Mesendoderm (in vitro differentiated cells): ENCODE measurements at regions not wholly inside any gene's neighbourhood (a gene's known extent, or its start where the extent isn't known, plus 50 kb on each side); places are given as distances from the start of the nearest gene placed in this dataset.

Source experiments
- DNase-seq: peaks from one replicate; pipeline ENCODE4 v3.0.0; 2013
- H2AK5ac ChIP-seq: 2 replicates; pipeline ENCODE4 v1.6.1; 2013; ENCODE audit warnings: low read length, inconsistent platforms
- H2BK120ac ChIP-seq: 2 replicates; pipeline ENCODE4 v1.6.1; 2013; ENCODE audit warnings: low read depth, mild to moderate bottlenecking, low read length, moderate library complexity, mixed read lengths
- H2BK15ac ChIP-seq: replicated peaks from 2 replicates; pipeline ENCODE4 v1.6.1; 2013; ENCODE audit warnings: low read depth, mild to moderate bottlenecking, moderate library complexity
- H2BK5ac ChIP-seq: 2 replicates; pipeline ENCODE4 v1.6.1; 2013; ENCODE audit warnings: low read length, inconsistent platforms
- H3K18ac ChIP-seq: 2 replicates; pipeline ENCODE4 v1.6.1; 2013; ENCODE audit warnings: mild to moderate bottlenecking, low read length, mixed read lengths
- H3K23ac ChIP-seq: one replicate; pipeline ENCODE4 v1.6.1; 2013; ENCODE audit warnings: low read length
- H3K27ac ChIP-seq: 2 replicates; pipeline ENCODE4 v1.5.1; 2013; ENCODE audit warnings: low read depth, mild to moderate bottlenecking, inconsistent platforms, low read length, moderate library complexity
- H3K27me3 ChIP-seq: 2 replicates; pipeline ENCODE4 v1.6.1; 2013; ENCODE audit warnings: low read length, control low read depth, mild to moderate bottlenecking, inconsistent platforms; ENCODE audit not compliant: insufficient read depth, poor library complexity
- H3K36me3 ChIP-seq: 2 replicates; pipeline ENCODE4 v1.6.1; 2013; ENCODE audit warnings: low read length, inconsistent platforms; ENCODE audit not compliant: control insufficient read depth, insufficient read depth
- H3K4ac ChIP-seq: one replicate; pipeline ENCODE4 v1.6.1; 2013; ENCODE audit warnings: low read depth, mild to moderate bottlenecking, low read length, moderate library complexity
- H3K4me1 ChIP-seq: 2 replicates; pipeline ENCODE4 v1.6.1; 2013; ENCODE audit warnings: low read depth, low read length, inconsistent platforms; ENCODE audit not compliant: control insufficient read depth
- H3K4me2 ChIP-seq: 2 replicates; pipeline ENCODE4 v1.6.1; 2013; ENCODE audit warnings: low read length
- H3K4me3 ChIP-seq: 2 replicates; pipeline ENCODE4 v1.5.1; 2013; ENCODE audit warnings: mild to moderate bottlenecking, low read length
- H3K56ac ChIP-seq: one replicate; pipeline ENCODE4 v1.6.1; 2013; ENCODE audit warnings: low read length
- H3K79me1 ChIP-seq: 2 replicates; pipeline ENCODE4 v1.6.1; 2013; ENCODE audit warnings: low read length, inconsistent platforms
- H3K79me2 ChIP-seq: 2 replicates; pipeline ENCODE4 v1.6.1; 2013; ENCODE audit warnings: mild to moderate bottlenecking, low read length; ENCODE audit not compliant: control insufficient read depth, insufficient read depth
- H3K9ac ChIP-seq: 2 replicates; pipeline ENCODE4 v1.6.1; 2013; ENCODE audit warnings: low read length, inconsistent platforms
- H4K5ac ChIP-seq: one replicate; pipeline ENCODE4 v1.6.1; 2013; ENCODE audit warnings: low read length
- H4K8ac ChIP-seq: one replicate; pipeline ENCODE4 v1.6.1; 2013; ENCODE audit warnings: low read depth, mild to moderate bottlenecking, control low read depth, low read length, moderate library complexity
- WGBS: extraction: QIAGEN DNeasy Blood & Tissue Kit; methylation state at CpG from one replicate; pipeline ENCODE4 v1.1.7; 2013; ENCODE audit warnings: low lambda C conversion rate, missing lambda C conversion rate; ENCODE audit not compliant: insufficient coverage; ENCODE audit errors: extremely low coverage; 5-methylcytosine and 5-hydroxymethylcytosine counted together

DNA sequence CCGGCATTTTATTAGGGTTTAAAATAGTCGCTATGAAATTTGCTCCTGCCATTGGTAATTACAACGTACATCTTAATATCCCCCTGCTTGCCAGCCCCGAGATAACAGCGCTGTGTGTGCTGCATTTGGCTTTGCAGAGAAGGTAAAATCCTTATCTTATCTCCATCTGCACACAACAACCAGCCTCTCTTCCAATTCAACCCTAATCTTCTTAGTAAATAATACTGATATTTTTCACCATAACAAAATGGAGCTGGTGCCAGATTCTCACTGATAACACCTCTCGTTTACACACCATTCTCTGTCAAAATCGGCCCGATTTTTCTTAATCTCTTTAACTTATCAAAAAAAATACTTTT is 61.4 kb upstream of the SIX3 start:
- no peak overlapping the region for H2BK15ac ChIP-seq
- H2AK5ac ChIP-seq: no peak overlapping the region
- no peak overlapping the region for H3K4me2 ChIP-seq
- no peak overlapping the region for H4K8ac ChIP-seq
- H3K27ac ChIP-seq: no peak overlapping the region
- no peaks in the 10 kb centered on the region for H3K27me3 ChIP-seq
- no peak overlapping the region for H4K5ac ChIP-seq
- 100% methylated on average over 3 of the region's 8 CpGs for WGBS
- H3K4ac ChIP-seq: no peak overlapping the region
- DNase-seq: peak; percentile 14
- H3K9ac ChIP-seq: no peak overlapping the region
- no peaks in the 10 kb centered on the region for H3K79me2 ChIP-seq
- no peak overlapping the region for H2BK120ac ChIP-seq
- no peaks in the 10 kb centered on the region for H3K79me1 ChIP-seq
- H3K4me1 ChIP-seq: peaks cover 4% of the 10 kb centered on the region
- no peaks in the 10 kb centered on the region for H3K36me3 ChIP-seq
- H3K18ac ChIP-seq: no peak overlapping the region
- H3K23ac ChIP-seq: no peak overlapping the region
- H3K4me3 ChIP-seq: no peak overlapping the region
- H2BK5ac ChIP-seq: no peak overlapping the region
- H3K56ac ChIP-seq: no peak overlapping the region

DNA sequence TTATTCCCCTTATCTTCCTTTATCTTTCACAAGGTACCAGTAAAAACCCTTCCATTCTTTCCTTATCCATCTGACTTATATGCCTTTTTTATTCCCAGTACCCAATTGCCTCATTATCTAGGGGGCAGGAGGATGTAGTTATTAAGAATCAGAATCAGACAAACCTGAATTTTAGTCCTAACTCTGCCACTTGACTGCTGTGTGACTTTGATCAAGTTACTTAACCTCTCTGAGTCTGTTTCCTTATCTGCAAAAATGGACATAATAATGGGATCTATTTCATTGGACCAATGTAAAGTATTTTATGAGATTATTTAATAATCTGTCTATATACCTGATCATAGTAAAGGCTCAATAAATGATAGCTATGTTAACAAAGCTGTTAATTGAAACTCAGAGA is 59.6 kb upstream of the SIX3 start:
- Histone ChIP-seq H3K4ac (no peak overlapping the region), H2BK15ac (no peak overlapping the region), H2BK5ac (no peak overlapping the region), H3K23ac (no peak overlapping the region), H4K8ac (no peak overlapping the region), H2AK5ac (no peak overlapping the region), H3K79me1 (no peaks in the 10 kb centered on the region), H3K27me3 (no peaks in the 10 kb centered on the region), H3K4me1 (peaks cover 4% of the 10 kb centered on the region), H3K36me3 (no peaks in the 10 kb centered on the region), H3K27ac (no peak overlapping the region), H3K79me2 (no peaks in the 10 kb centered on the region), H4K5ac (no peak overlapping the region), H3K4me2 (no peak overlapping the region), H3K4me3 (no peak overlapping the region), H3K18ac (no peak overlapping the region), H3K56ac (no peak overlapping the region), H3K9ac (no peak overlapping the region), H2BK120ac (no peak overlapping the region)
- DNase-seq: no peak

GRCh38 chr2:44883356-44883755 is 58.1 kb upstream of the SIX3 start:
- no peak for DNase-seq
- H3K27me3 ChIP-seq: no peaks in the 10 kb centered on the region
- H3K79me1 ChIP-seq: no peaks in the 10 kb centered on the region
- no peak overlapping the region for H3K23ac ChIP-seq
- H3K27ac ChIP-seq: no peak overlapping the region
- no peaks in the 10 kb centered on the region for H3K79me2 ChIP-seq
- H4K5ac ChIP-seq: no peak overlapping the region
- H4K8ac ChIP-seq: no peak overlapping the region
- H3K56ac ChIP-seq: no peak overlapping the region
- no peak overlapping the region for H3K18ac ChIP-seq
- H3K4me1 ChIP-seq: peaks cover 4% of the 10 kb centered on the region
- no peak overlapping the region for H2AK5ac ChIP-seq
- no peak overlapping the region for H2BK5ac ChIP-seq
- H3K4me3 ChIP-seq: no peak overlapping the region
- no peaks in the 10 kb centered on the region for H3K36me3 ChIP-seq
- H2BK120ac ChIP-seq: no peak overlapping the region
- no peak overlapping the region for H3K9ac ChIP-seq
- H3K4ac ChIP-seq: no peak overlapping the region
- H3K4me2 ChIP-seq: no peak overlapping the region
- no CpG with 5 or more reads among the region's 4 CpGs for WGBS
- H2BK15ac ChIP-seq: no peak overlapping the region

DNA sequence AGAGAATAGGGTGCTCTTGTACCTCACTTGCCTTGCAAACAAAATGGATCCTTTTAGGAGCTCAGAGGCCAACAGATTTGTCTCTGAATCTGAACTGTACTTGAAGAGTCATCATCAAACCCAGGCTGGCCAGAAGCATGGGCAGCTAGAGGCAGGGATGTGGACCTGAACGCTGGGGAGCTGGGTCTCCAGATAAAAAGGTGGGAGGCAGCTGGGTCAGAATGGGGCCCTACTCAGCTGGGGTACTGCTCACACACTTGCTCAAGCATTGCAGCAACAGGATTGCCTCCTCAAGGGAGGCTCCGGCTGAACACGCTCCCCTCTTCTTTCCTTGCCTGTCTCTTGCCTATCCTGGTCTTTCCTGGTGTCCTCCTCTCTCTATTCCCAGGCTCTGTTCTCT is 57.3 kb upstream of the SIX3 start:
- Histone ChIP-seq H3K27me3 (no peaks in the 10 kb centered on the region), H3K56ac (no peak overlapping the region), H3K4ac (no peak overlapping the region), H3K27ac (no peak overlapping the region), H3K4me2 (no peak overlapping the region), H3K79me1 (no peaks in the 10 kb centered on the region), H2BK15ac (no peak overlapping the region), H3K9ac (no peak overlapping the region), H4K5ac (no peak overlapping the region), H2BK5ac (no peak overlapping the region), H3K4me3 (no peak overlapping the region), H3K23ac (no peak overlapping the region), H3K79me2 (no peaks in the 10 kb centered on the region), H4K8ac (no peak overlapping the region), H2AK5ac (no peak overlapping the region), H3K18ac (no peak overlapping the region), H2BK120ac (no peak overlapping the region), H3K36me3 (no peaks in the 10 kb centered on the region), H3K4me1 (peaks cover 4% of the 10 kb centered on the region)
- WGBS: no CpG with 5 or more reads among the region's 3 CpGs
- no peak for DNase-seq

DNA sequence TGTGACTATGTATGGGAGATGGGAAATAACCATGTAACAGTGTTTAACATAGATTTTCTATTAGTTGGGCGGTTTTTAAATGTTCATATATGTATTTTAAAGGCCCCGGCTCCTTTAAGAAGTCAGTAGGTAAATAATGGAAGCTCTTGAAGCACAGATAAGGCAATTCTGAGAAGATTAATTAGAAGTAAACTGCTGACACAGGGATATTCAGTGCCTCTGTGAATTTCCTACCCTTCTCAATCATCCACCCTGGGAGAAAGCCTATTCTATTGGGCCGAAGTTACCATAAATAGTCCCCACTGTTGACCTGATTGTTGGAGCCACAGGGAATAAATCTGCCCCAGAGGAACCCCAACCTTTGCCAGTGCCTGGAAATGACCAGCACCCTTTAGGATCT is 56.8 kb upstream of the SIX3 start:
- Histone ChIP-seq H2BK5ac (no peak overlapping the region), H3K27ac (no peak overlapping the region), H3K79me2 (no peaks in the 10 kb centered on the region), H2BK15ac (no peak overlapping the region), H3K56ac (no peak overlapping the region), H3K4me2 (no peak overlapping the region), H2AK5ac (no peak overlapping the region), H3K36me3 (no peaks in the 10 kb centered on the region), H3K9ac (no peak overlapping the region), H3K4me3 (no peak overlapping the region), H3K27me3 (no peaks in the 10 kb centered on the region), H3K4ac (no peak overlapping the region), H3K18ac (no peak overlapping the region), H3K23ac (no peak overlapping the region), H4K5ac (no peak overlapping the region), H3K79me1 (no peaks in the 10 kb centered on the region), H3K4me1 (peaks cover 4% of the 10 kb centered on the region), H2BK120ac (no peak overlapping the region), H4K8ac (no peak overlapping the region)
- WGBS: no CpG with 5 or more reads among the region's 3 CpGs
- DNase-seq: no peak

DNA sequence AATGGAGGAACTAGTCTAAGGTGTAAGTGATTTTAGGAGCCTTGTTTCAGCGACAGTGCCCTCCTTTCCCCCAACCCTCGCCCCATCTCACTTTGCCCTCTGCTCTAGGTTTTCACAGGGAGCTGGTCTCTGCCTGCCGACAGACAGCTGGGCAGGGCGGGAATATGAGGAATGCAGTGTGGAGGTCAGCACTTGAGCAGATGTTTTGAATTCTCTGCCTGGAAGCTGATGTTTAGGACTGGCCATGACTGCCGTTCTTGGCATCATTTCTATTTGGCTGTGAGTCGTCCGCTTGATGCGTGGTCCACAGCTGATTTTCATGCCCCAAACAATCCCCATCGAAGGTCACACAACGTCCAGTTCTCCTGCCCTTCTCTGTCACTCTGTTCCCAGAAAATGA is 55.1 kb upstream of the SIX3 start:
- Histone ChIP-seq H3K27ac (no peak overlapping the region), H2AK5ac (no peak overlapping the region), H2BK15ac (no peak overlapping the region), H2BK5ac (no peak overlapping the region), H3K9ac (no peak overlapping the region), H3K23ac (no peak overlapping the region), H4K5ac (no peak overlapping the region), H3K36me3 (no peaks in the 10 kb centered on the region), H3K18ac (no peak overlapping the region), H3K4me1 (no peaks in the 10 kb centered on the region), H2BK120ac (no peak overlapping the region), H3K79me2 (no peaks in the 10 kb centered on the region), H3K4ac (no peak overlapping the region), H3K79me1 (no peaks in the 10 kb centered on the region), H3K56ac (no peak overlapping the region), H3K4me3 (no peak overlapping the region), H3K27me3 (no peaks in the 10 kb centered on the region), H4K8ac (no peak overlapping the region), H3K4me2 (no peak overlapping the region)
- DNase-seq: no peak
- no CpG with 5 or more reads among the region's 10 CpGs for WGBS
